ENCODE measurements at regions not wholly inside any gene's neighbourhood (a gene's known extent, or its start where the extent isn't known, plus 50 kb on each side); places are given as distances from the start of the nearest gene placed in this dataset.

- no peak overlapping the region for H3K4me3 ChIP-seq (ENCODE audit: low read depth, low read length)
- no peak for TF ChIP-seq CTCF (IDR thresholded peaks at IDR 0.05; ENCODE audit: control insufficient read depth, extremely low read depth, insufficient read depth)
- DNase-seq (ENCODE audit: low read depth) = no peak
Observed at GRCh38 chr13:44272692-44273091, 100.9 kb upstream of the SERP2 start.

DNA sequence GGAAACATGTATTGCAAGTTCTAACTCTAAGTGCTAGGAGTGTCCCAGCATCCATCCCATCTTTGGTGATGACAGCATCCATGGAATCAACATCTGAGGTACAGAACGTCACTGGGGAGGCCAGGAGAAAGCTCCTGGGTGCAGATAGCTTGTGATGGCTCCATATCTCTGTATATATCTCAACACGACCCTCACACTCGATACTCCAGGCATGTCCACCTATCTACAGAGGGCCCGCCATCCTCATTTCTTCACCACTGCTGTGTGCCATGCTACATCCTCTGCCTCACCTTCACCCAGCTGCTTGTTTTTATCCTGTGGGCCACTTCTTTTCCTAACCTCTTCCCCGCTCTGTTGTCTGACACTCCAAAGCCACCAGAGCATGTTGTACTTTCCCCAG is 100.4 kb upstream of the SERP2 start:
- TF ChIP-seq CTCF (IDR thresholded peaks at IDR 0.05; ENCODE audit: control insufficient read depth, extremely low read depth, insufficient read depth) = no peak

GRCh38 chr13:44273991-44274770 is 99.4 kb upstream of the SERP2 start:
- H3K4me3 ChIP-seq (ENCODE audit: low read depth, low read length) = no peak overlapping the region
- no peak for DNase-seq (ENCODE audit: low read depth)
- TF ChIP-seq CTCF (IDR thresholded peaks at IDR 0.05; ENCODE audit: control insufficient read depth, extremely low read depth, insufficient read depth) = no peak

More for the DNA sequence above, 100.4 kb upstream of the SERP2 start:
- DNase-seq (ENCODE audit: low read depth) = no peak
- no peak overlapping the region for H3K4me3 ChIP-seq (ENCODE audit: low read depth, low read length)

DNA sequence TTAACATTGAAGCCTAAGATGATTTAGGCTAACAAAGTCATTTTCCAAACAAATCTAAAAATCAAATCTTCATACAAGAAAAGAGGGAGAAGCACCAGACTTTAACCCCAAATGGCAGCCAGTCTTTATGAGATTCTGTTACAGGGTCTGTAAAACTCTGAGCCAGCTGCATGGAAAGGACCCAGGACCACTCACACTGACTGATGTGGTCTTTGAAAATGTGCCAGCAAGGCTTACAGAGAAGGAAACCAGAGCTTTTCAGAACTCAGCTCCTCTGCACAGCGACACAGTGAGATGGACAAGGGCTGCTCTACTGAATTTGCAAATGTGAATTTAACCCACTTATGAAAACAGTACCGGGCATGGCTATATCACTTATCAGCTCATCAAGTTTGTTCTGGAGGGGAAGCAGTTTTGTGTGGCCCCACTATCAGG is 98.8 kb upstream of the SERP2 start:
- no peak for DNase-seq (ENCODE audit: low read depth)
- no peak overlapping the region for H3K4me3 ChIP-seq (ENCODE audit: low read depth, low read length)
- TF ChIP-seq CTCF (IDR thresholded peaks at IDR 0.05; ENCODE audit: control insufficient read depth, extremely low read depth, insufficient read depth) = no peak

GRCh38 chr13:44275381-44275780 is 98.2 kb upstream of the SERP2 start:
- DNase-seq (ENCODE audit: low read depth) = no peak
- no peak overlapping the region for H3K4me3 ChIP-seq (ENCODE audit: low read depth, low read length)
- TF ChIP-seq CTCF (IDR thresholded peaks at IDR 0.05; ENCODE audit: control insufficient read depth, extremely low read depth, insufficient read depth) = no peak

- H3K4me3 ChIP-seq (ENCODE audit: low read depth, low read length) = no peak overlapping the region
- no peak for TF ChIP-seq CTCF (IDR thresholded peaks at IDR 0.05; ENCODE audit: control insufficient read depth, extremely low read depth, insufficient read depth)
- no peak for DNase-seq (ENCODE audit: low read depth)
Observed at GRCh38 chr13:44276061-44276460, 97.6 kb upstream of the SERP2 start.

- DNase-seq (ENCODE audit: low read depth) = no peak
- H3K4me3 ChIP-seq (ENCODE audit: low read depth, low read length) = no peak overlapping the region
- no peak for TF ChIP-seq CTCF (IDR thresholded peaks at IDR 0.05; ENCODE audit: control insufficient read depth, extremely low read depth, insufficient read depth)
Observed at GRCh38 chr13:44277459-44277858, 96.2 kb upstream of the SERP2 start.

All from LNCaP clone FGC (cell line).